ENCODE measurements at regions not wholly inside any gene's neighbourhood (a gene's known extent, or its start where the extent isn't known, plus 50 kb on each side); places are given as distances from the start of the nearest gene placed in this dataset.

GRCh38 chr9:32234451-32234850 lies 150.0 kb upstream of the ACO1 start:
- H3K4me3 ChIP-seq (ENCODE audit: low read length) = no peak overlapping the region
- peaks cover 5 to 6% of the 10 kb centered on the region in 2 donors for H3K9me3 Mint-ChIP-seq
- H3K27me3 Mint-ChIP-seq (ENCODE audit: low read depth in 2 of 2) = no peaks in the 10 kb centered on the region
- H3K27ac Mint-ChIP-seq = no peak overlapping the region
- no peaks in the 10 kb centered on the region for H3K36me3 ChIP-seq (ENCODE audit: control insufficient read depth, insufficient read depth, low read length)
- no peak for TF ChIP-seq CTCF (IDR thresholded peaks at IDR 0.05)
- H3K4me1 Mint-ChIP-seq = no peaks in the 10 kb centered on the region
- intact Hi-C loops (cut with micrococcal nuclease) = no loop called here
- no peaks in the 10 kb centered on the region for H3K4me1 ChIP-seq (ENCODE audit: control insufficient read depth, insufficient read depth, low read length)
- ATAC-seq (no peak), DNase-seq (no peak)
- H3K27me3 ChIP-seq (ENCODE audit: control insufficient read depth, insufficient read depth, low read length) = no peaks in the 10 kb centered on the region
- H3K27ac ChIP-seq (ENCODE audit: low read length) = no peak overlapping the region
- no peak overlapping the region for H3K4me3 Mint-ChIP-seq
- 73% methylated on average over 2 of the region's 2 CpGs for WGBS (ENCODE audit: insufficient coverage)
- H3K36me3 Mint-ChIP-seq = no peaks in the 10 kb centered on the region
- no peaks in the 10 kb centered on the region for H3K9me3 ChIP-seq (ENCODE audit: control insufficient read depth, insufficient read depth, low read length)

- Mint-ChIP-seq H3K4me3 (no peak overlapping the region), H3K36me3 (no peaks in the 10 kb centered on the region), H3K27ac (no peak overlapping the region), H3K4me1 (no peaks in the 10 kb centered on the region), H3K27me3 (ENCODE audit: low read depth in 2 of 2) (no peaks in the 10 kb centered on the region), H3K9me3 (no peaks in the 10 kb centered on the region)
- Histone ChIP-seq H3K4me1 (ENCODE audit: control insufficient read depth, insufficient read depth, low read length) (no peaks in the 10 kb centered on the region), H3K9me3 (ENCODE audit: control insufficient read depth, insufficient read depth, low read length) (no peaks in the 10 kb centered on the region), H3K27me3 (ENCODE audit: control insufficient read depth, insufficient read depth, low read length) (no peaks in the 10 kb centered on the region), H3K4me3 (ENCODE audit: low read length) (no peak overlapping the region), H3K27ac (ENCODE audit: low read length) (no peak overlapping the region), H3K36me3 (ENCODE audit: control insufficient read depth, insufficient read depth, low read length) (no peaks in the 10 kb centered on the region)
- intact Hi-C loops (cut with micrococcal nuclease) = no loop called here
- DNase-seq = no peak
- TF ChIP-seq CTCF (IDR thresholded peaks at IDR 0.05) = no peak
- no peak for ATAC-seq
- 93% methylated on average over 3 of the region's 3 CpGs for WGBS (ENCODE audit: insufficient coverage)
Observed at GRCh38 chr9:32247168-32247567, 137.3 kb upstream of the ACO1 start.

- Mint-ChIP-seq H3K9me3 (no peaks in the 10 kb centered on the region), H3K27ac (no peak overlapping the region), H3K27me3 (ENCODE audit: low read depth in 2 of 2) (no peaks in the 10 kb centered on the region), H3K4me3 (no peak overlapping the region), H3K36me3 (no peaks in the 10 kb centered on the region), H3K4me1 (no peaks in the 10 kb centered on the region)
- no peak overlapping the region for H3K27ac ChIP-seq (ENCODE audit: low read length)
- no peaks in the 10 kb centered on the region for H3K4me1 ChIP-seq (ENCODE audit: control insufficient read depth, insufficient read depth, low read length)
- 96% methylated on average over 2 of the region's 2 CpGs for WGBS (ENCODE audit: insufficient coverage)
- H3K36me3 ChIP-seq (ENCODE audit: control insufficient read depth, insufficient read depth, low read length) = no peaks in the 10 kb centered on the region
- H3K4me3 ChIP-seq (ENCODE audit: low read length) = no peak overlapping the region
- intact Hi-C loops (cut with micrococcal nuclease) = no loop called here
- no peak for TF ChIP-seq CTCF (IDR thresholded peaks at IDR 0.05)
- no peaks in the 10 kb centered on the region for H3K27me3 ChIP-seq (ENCODE audit: control insufficient read depth, insufficient read depth, low read length)
- ATAC-seq = no peak
- H3K9me3 ChIP-seq (ENCODE audit: control insufficient read depth, insufficient read depth, low read length) = no peaks in the 10 kb centered on the region
- DNase-seq = no peak
Observed at GRCh38 chr9:32248189-32248712, 136.2 kb upstream of the ACO1 start.

- H3K4me1 Mint-ChIP-seq = no peaks in the 10 kb centered on the region
- 12% methylated on average over 5 of the region's 5 CpGs for WGBS (ENCODE audit: insufficient coverage)
- no peak overlapping the region for H3K27ac Mint-ChIP-seq
- Histone ChIP-seq H3K27ac (ENCODE audit: low read length) (no peak overlapping the region), H3K4me1 (ENCODE audit: control insufficient read depth, insufficient read depth, low read length) (no peaks in the 10 kb centered on the region), H3K9me3 (ENCODE audit: control insufficient read depth, insufficient read depth, low read length) (no peaks in the 10 kb centered on the region), H3K36me3 (ENCODE audit: control insufficient read depth, insufficient read depth, low read length) (no peaks in the 10 kb centered on the region), H3K27me3 (ENCODE audit: control insufficient read depth, insufficient read depth, low read length) (no peaks in the 10 kb centered on the region), H3K4me3 (ENCODE audit: low read length) (no peak overlapping the region)
- peak in 1 of 2 donors; percentile 53 for DNase-seq
- H3K9me3 Mint-ChIP-seq = no peaks in the 10 kb centered on the region
- ATAC-seq = no peak
- no peak overlapping the region for H3K4me3 Mint-ChIP-seq
- intact Hi-C loops (cut with micrococcal nuclease) = no loop called here
- H3K36me3 Mint-ChIP-seq = no peaks in the 10 kb centered on the region
- no peaks in the 10 kb centered on the region for H3K27me3 Mint-ChIP-seq (ENCODE audit: low read depth in 2 of 2)
- no peak for TF ChIP-seq CTCF (IDR thresholded peaks at IDR 0.05)
Observed at GRCh38 chr9:32251539-32251938, 132.9 kb upstream of the ACO1 start.
